OCI-M1 (cell line): ENCODE measurements at regions not wholly inside any gene's neighbourhood (a gene's known extent, or its start where the extent isn't known, plus 50 kb on each side); places are given as distances from the start of the nearest gene placed in this dataset.
"Not testable (repeated sequence)": the region's sequence is repeated elsewhere in the genome, so short reads cannot be mapped to it uniquely, and the experiment has no call there.

Experiments used
- DNase-seq: peaks from one replicate; lab custom pipeline; 2025; lab: John Stamatoyannopoulos, UW

- no peak for DNase-seq
Observed at GRCh38 chr9:82116556-82116955, 128.0 kb downstream of the SPATA31D1 start.

- DNase-seq = no peak
Observed at GRCh38 chr9:82117026-82117811, 128.6 kb downstream of the SPATA31D1 start.

- no peak for DNase-seq
Observed at GRCh38 chr9:82122731-82123130, 134.2 kb downstream of the SPATA31D1 start.

GRCh38 chr9:82124090-82124489 is 135.5 kb downstream of the SPATA31D1 start:
- no peak for DNase-seq

GRCh38 chr9:82126256-82126655 is 137.7 kb downstream of the SPATA31D1 start:
- DNase-seq = no peak

GRCh38 chr9:82127465-82127864 is 138.9 kb downstream of the SPATA31D1 start:
- no peak for DNase-seq

GRCh38 chr9:82128011-82128696 is 139.6 kb downstream of the SPATA31D1 start:
- peak; percentile 14 for DNase-seq

- no peak for DNase-seq
Observed at GRCh38 chr9:82129708-82130107, 141.1 kb downstream of the SPATA31D1 start.

GRCh38 chr9:82130331-82131042 is 141.9 kb downstream of the SPATA31D1 start:
- DNase-seq = no peak

- DNase-seq = no peak
Observed at GRCh38 chr9:82131072-82131471, 142.5 kb downstream of the SPATA31D1 start.

GRCh38 chr9:82132024-82132423 is 143.5 kb downstream of the SPATA31D1 start:
- DNase-seq = no peak

GRCh38 chr9:82134010-82134409 is 145.4 kb downstream of the SPATA31D1 start:
- no peak for DNase-seq

GRCh38 chr9:82135106-82135505 is 146.5 kb downstream of the SPATA31D1 start:
- no peak for DNase-seq

GRCh38 chr9:82138081-82138480 is 149.5 kb downstream of the SPATA31D1 start:
- DNase-seq = not testable (repeated sequence)

GRCh38 chr9:82140471-82140870 is 151.9 kb downstream of the SPATA31D1 start:
- DNase-seq = no peak

- DNase-seq = no peak
Observed at GRCh38 chr9:82144803-82145202, 156.2 kb downstream of the SPATA31D1 start.

GRCh38 chr9:82146677-82147076 is 158.1 kb downstream of the SPATA31D1 start:
- no peak for DNase-seq

GRCh38 chr9:82147798-82148425 is 159.3 kb downstream of the SPATA31D1 start:
- DNase-seq = no peak

GRCh38 chr9:82148426-82148810 is 159.8 kb downstream of the SPATA31D1 start:
- DNase-seq = no peak

- peak; percentile 8 for DNase-seq
Observed at GRCh38 chr9:82148901-82149461, 160.4 kb downstream of the SPATA31D1 start.

GRCh38 chr9:82149501-82149946 is 161.0 kb downstream of the SPATA31D1 start:
- no peak for DNase-seq

GRCh38 chr9:82152181-82152580 is 163.6 kb downstream of the SPATA31D1 start:
- no peak for DNase-seq
